HG03196 (cell line): ENCODE measurements at regions not wholly inside any gene's neighbourhood (a gene's known extent, or its start where the extent isn't known, plus 50 kb on each side); places are given as distances from the start of the nearest gene placed in this dataset.
"Not testable (repeated sequence)": the region's sequence is repeated elsewhere in the genome, so short reads cannot be mapped to it uniquely, and the experiment has no call there.

Experiments used
- ATAC-seq: cut with Tn5 transposase; IDR thresholded peaks from one replicate; pipeline ENCODE4 v1.9.1; 2021; ENCODE audit not compliant: unreplicated experiment

DNA sequence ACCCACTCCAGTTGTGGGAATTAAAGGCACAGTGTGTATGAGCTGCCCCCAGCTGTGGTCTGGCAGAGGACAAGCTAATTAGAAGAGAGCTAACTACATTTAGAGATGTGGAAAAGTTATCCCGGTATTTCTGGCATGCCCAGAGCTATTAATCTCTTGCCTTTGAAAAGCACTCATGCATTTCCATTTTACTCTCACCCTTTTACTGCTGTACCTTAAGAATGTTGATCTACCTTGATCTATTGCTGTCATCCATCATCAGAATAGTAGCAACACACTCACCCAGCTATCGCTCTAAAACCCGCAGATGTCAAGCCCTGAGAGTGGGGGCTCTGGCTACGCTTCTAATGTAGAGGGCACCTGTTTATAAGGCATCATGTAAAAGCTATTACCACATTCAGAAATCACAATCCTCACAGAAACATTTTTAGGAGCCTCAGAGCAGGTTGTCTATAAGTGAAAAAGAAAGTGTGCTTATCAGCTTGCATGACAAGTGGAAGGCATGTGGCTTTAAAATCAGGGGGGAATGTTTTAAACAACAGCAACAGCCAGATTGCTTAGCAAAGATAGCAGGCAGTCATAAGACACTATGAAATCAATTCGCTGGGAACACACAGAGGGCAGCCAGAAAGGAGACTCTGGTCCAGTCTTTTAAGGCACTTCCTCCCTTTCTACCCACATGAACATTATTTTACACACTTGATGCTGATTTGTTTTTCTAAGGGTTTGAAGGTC, 224.2 kb upstream of the IRS2 start:
- no peak for ATAC-seq

DNA sequence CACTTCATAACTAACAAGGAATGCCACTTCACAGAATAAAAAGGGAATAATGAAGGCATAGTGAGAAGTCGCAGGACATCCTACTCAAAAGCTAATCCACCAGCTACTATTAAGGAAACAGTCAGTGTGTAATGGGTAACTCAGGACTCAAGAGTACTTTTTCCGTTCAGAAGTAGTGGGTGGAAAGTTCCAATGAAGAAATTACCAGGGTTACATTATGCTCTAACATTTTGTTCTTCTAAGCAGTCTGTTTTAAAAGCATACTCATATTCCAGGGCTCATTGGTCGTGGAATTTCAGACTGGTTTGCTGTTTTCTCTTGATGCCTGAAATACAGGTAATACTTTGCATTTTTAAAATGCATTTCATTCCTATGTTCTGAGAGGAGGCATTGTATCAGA, 222.4 kb upstream of the IRS2 start:
- no peak for ATAC-seq

DNA sequence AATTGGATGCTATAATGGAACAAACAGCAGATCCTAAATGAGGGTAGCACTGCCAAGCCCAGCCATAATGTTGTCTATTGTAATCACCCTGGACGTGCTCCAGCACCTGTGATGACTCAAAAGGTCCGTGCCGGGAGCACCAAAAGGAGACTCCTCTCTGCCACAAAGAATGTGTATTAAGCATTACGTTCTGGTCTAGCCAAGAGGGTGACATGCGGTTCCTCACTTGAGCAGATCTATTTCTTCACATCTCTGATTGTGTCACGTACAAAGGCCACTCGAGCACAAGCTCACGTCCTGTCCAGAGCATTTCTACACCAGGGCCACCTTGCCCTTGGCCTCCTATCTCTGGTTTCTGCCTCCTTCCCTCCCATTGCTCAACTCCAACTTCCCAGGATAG, 219.9 kb upstream of the IRS2 start:
- ATAC-seq, result no peak

DNA sequence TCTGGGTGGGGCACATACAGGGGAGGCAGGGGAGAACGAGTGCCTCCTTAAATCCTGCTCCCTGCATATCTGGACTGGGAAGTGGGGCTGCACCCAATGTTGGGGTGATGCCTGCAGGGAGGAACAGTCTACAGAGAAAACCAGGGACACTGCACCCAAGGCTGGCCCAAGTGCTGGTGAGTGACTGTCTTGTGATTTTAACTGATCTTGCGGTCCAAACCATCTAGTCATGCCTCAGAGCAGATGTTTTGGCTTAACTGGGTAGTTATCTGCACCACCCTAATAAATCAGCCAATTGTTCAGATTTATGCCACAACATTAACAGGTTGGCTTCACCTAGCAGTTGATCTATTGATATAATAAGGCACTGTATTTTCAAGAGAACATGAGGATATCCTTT, 219.2 kb upstream of the IRS2 start:
- no peak for ATAC-seq

DNA sequence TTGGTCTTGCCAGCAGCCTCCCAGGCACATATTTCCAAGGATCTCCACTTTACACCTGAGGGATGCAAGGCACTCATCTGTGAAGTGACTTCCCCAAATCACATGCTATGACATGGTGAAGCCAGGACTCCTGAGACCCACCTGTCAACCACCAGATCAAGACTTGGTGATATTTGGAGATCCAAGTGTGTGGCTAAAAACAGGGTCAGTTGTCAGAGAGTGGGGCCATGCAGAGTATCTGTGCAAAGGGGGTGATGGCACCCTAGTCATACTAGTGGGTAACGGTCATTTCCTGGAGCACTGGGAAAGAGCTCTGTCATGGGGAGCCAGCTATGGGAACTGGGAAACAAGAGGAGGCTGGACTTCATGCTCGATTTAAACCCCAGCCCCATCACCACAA, 218.4 kb upstream of the IRS2 start:
- ATAC-seq, result no peak

DNA sequence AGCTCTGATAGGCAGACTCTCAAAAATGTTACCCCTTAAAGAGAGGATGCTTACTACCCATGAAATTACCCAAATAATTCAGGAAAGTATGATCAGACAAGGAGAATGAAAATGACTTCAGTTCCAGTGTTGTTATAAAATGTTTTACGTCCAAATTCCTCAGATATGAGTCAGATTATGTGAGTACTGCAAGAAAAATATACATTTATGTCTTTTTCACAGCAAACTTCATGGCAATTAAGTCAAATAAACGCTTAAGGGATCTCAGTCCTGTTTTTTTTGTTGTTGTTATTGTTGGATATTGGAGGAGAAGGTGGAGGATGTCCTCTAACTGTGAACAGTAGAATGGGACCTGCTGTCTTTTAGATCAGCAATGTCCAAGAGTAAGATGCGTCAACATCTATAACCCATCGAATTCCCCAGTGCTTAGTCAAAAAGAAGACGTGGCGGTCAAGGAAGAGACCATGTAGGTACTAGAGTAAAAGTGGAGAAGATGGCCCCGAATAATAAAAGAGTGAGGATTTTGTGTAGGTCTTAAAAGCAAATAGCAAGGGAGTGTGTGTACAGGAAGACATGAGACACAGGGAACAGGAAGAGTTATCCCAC, 215.4 kb upstream of the IRS2 start:
- ATAC-seq, result no peak

DNA sequence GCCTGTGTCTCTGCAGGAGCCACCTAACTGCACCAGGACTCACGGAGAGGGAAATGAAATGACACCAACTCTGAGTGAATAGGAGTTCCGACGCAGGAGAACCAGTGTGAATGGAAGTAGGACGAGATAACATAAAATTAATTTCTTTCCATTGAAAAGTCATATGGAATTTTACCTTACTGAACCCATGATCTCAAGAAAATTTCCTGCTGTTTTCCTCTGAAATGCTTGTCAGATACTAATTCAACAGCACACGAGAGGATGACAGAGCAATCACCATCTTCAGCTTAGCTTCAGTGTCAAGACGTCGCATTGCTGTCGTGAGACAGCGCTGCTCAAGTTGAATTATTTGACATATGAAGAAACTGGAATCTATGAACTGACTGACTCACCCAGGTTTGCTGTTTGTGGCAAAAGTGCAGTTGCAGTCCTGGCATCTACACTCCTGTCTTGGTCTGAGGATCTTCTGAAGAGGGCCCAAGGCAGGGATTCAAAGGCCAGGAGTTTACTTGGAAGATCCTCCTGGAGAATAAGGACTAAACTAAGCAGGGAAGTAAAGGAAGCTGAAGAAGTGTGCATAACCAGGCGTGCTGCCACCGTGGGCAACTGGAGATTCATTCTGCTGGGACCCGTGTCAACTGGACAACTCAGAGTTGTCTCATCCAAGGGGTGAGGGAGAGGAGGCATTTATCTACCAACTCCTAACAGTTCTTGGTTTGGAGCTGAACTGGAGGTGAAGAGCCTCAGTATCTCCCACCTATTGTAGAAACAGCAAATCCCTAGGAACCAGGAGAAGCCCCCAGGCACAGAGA, 214.4 kb upstream of the IRS2 start:
- ATAC-seq, result no peak

DNA sequence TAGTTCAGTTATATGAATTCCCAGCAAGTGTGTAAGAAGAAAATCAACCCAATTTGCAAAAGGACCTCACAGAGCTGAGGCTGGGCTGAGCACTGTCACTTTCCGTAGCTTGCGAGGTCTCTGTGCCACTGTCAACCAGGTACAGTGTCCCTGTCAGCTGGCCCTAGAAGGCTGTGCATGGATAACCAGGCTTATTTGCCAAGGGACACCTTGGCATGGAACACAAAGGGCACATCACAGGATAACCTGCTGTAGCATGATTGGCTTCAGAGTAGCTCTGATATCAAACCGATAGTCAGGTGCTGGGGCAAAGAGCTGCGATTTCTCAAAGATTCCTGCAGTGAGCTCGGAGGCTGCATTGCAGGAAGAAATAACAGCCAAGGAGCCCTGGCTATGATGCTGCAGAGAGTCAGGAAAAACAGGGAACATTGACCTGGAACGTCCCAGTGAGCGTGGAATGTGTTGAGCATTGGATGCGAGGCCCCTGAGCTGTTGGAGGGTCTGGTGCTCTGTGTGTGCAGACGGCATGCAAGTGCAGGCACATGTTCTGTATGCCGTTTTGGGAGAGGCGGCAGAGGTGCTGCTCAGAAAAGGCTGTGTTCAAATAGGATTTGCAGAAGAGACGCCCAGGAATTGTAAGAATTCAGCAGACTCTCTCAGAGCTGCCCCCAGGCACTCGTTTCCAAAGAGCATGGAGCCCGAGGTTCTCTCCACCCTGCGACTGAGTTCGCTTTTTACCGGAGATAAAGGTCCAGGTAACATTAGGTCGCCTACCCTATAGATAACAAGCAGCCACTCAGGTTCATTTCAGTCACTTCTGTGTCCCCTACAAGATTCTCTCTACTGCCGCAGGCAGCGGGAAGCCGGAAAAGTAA, 213.5 kb upstream of the IRS2 start:
- no peak for ATAC-seq

DNA sequence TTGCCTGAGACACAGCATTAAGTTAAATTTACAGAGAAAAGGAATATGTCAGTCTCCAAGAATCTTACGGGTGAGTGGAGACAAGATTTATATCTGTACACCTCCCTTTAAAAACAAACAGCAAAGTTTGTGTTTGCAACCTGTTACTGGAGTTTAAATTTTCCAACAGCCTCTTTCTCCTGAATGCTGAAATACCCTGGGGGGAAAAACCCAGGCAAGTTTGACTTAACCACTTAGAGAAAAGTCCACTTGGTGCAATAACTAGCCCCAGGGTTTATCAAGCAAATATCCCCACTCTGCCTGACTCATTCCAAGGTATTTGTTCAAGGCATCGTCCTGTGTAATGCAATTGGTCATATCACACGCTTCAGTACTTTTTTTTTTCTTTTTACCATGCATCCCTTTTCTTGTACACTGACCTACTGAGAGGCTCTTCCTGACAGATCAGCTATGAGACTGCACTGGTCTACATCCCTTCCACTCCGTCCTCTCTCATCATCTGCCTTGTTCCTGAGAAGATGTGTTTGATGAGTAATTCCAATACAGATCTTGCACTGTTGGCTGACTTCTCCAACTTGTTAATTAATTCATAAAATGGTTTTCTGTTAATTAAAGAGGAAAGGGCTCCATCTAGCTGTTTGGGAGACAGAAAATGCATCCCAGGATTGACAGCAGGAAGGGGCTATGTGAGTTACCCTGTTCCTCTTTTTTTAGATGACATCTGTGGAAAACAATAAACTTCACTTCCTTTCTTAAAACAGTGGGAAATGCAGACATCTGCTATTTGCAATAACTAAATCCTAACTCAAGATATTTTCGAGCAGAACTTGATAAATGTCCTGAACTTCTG, 212.5 kb upstream of the IRS2 start:
- no peak for ATAC-seq

DNA sequence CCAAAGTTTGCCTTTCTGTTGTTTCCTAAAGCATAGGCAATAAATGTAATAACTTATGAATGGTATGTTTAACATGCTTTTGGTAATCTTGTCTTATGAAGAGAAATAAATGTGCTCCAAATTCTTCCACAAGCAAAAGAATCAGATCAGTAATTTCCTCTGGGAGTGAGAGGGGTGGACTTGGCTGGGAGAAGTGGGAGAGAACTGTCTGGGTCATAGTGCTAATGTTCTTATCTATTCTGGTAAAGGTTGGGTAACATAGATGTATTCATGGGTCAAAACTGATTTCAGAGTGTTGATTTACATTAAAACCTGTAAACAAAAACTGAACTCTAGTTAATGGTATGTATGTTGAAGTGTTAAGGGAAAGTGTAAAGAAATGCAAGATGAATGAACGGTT, 211.7 kb upstream of the IRS2 start:
- no peak for ATAC-seq

DNA sequence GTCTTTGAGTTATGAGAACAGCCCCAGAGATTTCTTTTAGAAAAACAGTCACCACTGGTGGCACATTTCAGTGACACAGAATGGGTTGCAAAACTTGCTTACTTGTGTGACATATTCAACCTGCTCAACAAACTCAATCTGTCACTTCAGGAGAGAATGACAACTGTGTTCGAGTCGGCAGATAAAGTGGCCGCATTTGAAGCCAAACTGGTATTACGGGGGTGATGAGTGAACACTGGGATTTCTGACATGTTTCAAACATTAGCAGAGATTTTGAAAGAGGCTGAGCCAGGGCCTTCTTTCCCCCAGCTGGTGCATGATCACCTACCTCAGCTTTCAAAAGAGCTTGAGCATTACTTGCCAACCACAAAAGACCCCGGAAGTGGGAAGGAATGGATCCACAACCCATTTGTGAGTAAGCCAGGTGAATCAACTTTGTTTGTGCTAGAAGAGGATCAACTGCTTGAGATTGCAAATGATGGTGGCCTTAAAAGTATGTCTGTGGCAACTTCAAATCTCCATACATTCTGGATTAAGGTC, 210.7 kb upstream of the IRS2 start:
- not testable (repeated sequence) for ATAC-seq

DNA sequence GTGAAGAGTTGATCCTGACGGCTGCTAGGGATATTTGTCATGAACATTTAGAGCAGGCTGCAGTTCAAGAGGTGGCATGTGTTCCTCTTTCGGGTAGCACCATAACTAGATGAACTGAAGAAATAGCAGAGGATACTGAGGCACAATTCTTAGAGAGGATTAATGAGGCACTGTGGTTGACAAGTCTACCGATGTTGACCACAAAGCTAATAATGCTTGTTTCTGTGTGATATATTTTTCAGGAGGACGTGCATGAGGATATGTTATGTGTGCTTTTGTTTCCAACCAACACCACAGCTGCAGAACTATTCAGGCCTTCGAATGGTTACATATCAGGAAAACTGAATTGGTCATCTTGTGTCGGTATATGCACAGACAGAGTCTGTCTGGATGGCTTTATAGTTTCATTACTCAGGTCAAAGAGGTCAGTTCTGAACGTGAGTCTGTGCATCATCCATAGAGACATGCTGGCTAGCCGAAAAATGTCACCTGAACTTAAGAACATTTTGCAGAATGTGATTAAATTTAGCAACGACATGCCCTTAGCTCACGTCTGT, 210.1 kb upstream of the IRS2 start:
- ATAC-seq, result no peak

DNA sequence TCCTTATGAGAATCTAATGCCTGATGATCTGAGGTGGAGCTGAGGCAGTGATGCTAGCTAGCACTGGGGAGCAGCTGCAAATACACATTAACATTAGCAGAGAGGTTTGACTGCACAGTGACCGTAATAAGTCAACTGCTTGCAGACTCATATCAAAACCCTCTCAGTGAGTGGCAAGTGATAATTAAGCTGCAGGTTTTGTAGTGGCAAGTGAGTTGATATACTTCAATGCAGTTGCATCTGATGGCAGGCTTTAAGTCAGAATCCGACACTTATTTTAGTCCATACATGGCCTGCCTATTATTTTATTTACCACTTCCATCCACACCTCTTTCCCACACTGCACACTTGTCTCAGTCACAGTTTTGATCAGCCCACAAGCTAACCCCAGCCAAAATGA, 209.2 kb upstream of the IRS2 start:
- no peak for ATAC-seq

DNA sequence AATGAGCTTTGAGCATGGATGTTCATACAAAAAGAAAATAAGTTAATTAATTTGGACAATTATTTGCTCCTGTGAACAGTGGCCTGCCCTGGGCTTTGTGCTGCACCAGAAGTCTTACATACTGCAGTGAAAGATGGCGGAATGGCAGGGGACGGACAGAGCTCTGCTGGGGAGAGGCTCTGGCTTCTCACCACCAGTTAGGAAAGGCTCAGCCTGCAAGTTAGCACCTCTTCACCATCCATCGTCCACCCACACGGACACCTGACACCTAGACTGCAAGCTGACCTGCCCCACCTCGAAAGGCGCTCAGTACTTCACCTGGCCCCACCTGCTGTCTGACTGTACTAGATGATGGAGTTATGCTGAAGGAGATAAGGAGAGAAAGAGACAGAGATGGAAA, 203.9 kb upstream of the IRS2 start:
- no peak for ATAC-seq

DNA sequence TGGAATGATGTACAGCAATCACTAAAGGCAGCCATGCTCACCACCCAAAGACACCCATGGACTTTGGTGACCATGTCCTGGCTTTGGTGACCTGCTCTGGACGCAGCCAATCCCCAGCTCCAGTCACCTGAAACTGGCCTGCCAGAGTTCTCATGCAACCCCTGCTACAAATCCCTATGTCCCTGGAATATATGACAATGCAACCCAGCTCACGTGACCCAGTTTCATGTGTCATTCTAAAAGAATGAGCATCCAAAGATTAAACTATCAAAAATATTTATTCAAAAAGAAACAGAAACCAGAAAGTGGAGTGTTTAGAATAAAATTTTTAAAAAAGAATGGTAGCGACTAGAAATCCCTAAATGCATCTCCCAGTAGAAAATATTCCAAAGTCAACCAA, 203.3 kb upstream of the IRS2 start:
- ATAC-seq, result no peak

DNA sequence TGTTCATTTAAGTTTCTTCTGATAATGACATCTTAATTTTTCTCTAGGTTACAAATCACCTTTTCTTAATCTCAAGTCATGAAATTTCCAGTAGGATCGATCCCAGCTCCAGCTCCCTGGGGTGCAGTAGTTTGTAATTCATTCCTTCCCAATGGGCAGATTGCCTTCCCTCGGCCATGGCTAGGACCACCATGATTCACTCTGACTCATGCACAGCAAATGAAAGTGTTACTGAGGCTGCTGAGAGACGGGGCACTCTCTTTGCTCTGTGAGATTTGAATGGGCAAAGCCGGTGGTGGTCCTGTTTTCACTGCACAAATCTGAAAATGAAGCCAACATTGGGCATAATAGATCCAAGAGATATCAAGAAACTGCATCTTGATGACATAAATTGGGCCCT, 202.8 kb upstream of the IRS2 start:
- ATAC-seq, result no peak

DNA sequence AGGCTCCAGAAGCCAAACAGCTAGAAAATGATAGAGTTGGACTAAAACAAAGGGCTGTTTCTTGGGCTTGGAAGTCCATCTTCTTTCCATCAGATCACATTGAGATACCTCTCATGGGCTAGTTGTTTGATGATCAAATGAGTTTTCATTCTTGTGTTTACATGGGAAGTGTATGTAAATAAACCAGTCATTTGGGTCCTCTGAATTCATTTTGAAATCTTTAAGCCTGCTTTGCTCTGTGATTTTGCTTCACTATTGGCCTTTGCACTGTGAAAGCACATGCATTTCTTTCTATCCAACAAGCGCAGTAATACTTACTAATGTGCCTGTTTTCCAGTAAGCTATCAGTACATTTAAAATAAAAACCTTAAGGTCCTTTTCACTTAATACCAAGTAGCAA, 200.5 kb upstream of the IRS2 start:
- ATAC-seq, result no peak

DNA sequence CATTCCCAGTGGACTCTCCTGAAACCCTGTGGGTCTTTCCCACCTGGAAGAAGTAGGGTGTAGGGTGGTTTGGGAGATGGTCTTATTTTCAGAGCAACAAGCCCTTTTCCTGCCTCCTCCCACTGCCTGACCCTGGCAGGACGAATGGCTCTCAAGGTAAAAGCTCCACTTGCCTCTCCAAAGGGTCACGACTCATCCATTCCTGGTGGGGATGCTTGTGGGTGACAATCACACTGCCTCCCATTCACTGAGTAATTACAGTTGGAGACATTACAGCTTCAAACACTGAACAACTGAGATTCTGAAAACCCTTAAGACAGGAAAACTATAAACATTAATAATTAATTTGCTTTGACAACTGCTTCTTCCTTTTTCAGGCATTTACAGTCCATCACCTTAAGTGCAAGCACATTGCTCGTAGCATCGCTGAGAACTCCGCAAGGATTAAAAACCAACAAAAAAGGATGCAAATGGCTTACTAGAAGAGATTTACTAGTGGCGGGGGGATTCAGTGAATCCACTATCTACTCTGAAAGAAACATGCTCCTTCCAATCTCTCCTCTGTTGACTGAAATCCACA, 199.6 kb upstream of the IRS2 start:
- no peak for ATAC-seq

DNA sequence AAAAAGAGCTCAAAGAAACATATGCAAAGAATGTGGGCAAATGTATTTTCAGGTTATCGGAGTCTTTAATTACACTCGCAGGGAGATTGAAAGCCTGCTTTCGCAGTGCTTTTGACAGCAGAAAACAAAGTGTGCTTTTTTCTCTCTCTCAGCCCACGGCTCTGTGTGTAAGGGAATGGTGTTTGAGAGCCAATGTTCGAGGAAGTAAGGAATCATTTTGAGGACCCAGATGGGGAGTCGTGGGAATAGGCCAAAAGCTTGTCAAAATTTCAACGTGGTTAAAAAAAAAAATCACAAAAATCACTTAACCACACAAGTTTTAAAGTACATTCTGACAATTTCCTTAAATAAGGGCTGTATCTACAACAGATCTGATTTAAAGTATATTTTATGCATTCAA, 197.1 kb upstream of the IRS2 start:
- ATAC-seq, result no peak
